ENCODE measurements at regions not wholly inside any gene's neighbourhood (a gene's known extent, or its start where the extent isn't known, plus 50 kb on each side); places are given as distances from the start of the nearest gene placed in this dataset.
"Not testable (repeated sequence)": the region's sequence is repeated elsewhere in the genome, so short reads cannot be mapped to it uniquely, and the experiment has no call there.

DNA sequence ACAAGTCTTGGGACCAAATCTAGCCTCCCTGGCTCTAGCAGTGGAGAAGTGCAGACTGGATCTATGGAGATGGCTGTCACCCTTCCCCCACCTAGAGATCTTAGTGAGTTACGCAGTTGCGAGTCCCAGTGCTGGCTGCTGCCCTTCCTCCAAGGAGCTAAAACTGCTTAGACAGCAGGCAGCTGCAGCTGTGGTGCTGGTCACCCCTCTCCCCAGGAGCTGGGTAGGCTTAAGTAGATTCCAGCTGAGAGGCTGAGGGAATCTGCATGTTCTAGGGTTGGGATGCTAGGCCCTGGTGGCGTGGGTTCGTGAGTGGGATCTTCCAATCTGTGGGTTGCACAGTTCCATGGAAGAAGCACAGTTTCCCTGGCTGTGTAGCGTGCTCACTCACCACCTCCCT lies 120.2 kb downstream of the SLC35B3 start:
- TF ChIP-seq CTCF (IDR thresholded peaks at IDR 0.05) = no peak
- no peak for DNase-seq (ENCODE audit: low spot score)
- no peak overlapping the region for H3K4me3 ChIP-seq
- no peak overlapping the region for H3K27ac ChIP-seq

DNA sequence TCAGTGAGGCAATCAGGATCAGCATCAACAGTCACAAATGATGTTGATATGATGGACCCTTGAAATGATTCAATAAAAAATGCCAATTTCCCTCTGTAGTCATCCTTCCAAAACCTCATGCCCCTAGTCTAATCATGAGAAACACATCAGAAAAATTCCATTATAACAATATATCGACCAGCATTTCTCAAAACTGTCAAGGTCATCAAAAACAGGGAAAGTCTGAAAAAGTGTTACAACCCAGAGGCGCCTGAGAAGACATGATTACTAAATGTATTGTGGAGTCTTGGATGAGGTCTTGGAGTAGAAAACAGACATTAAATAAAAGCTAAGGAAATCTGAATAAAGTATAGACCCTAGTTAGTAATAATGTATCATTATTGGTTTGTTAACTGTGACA lies 133.8 kb downstream of the SLC35B3 start:
- H3K4me3 ChIP-seq = no peak overlapping the region
- DNase-seq (ENCODE audit: low spot score) = no peak
- TF ChIP-seq CTCF (IDR thresholded peaks at IDR 0.05) = no peak
- no peak overlapping the region for H3K27ac ChIP-seq

- no peak for TF ChIP-seq CTCF (IDR thresholded peaks at IDR 0.05)
- Histone ChIP-seq H3K4me3 (no peak overlapping the region), H3K27ac (no peak overlapping the region)
- DNase-seq (ENCODE audit: low spot score) = no peak
These were observed 136.3 kb downstream of the SLC35B3 start for GRCh38 chr6:8299034-8299433.

- H3K27ac ChIP-seq; DNase-seq (ENCODE audit: low spot score); H3K4me3 ChIP-seq: not testable (repeated sequence)
These were observed 152.4 kb downstream of the SLC35B3 start for GRCh38 chr6:8282946-8283345.

GRCh38 chr6:8282380-8282779 lies 153.0 kb downstream of the SLC35B3 start:
- H3K27ac ChIP-seq = no peak overlapping the region
- no peak for DNase-seq (ENCODE audit: low spot score)
- no peak for TF ChIP-seq CTCF (IDR thresholded peaks at IDR 0.05)
- no peak overlapping the region for H3K4me3 ChIP-seq

GRCh38 chr6:8279041-8279805 lies 156.1 kb downstream of the SLC35B3 start:
- TF ChIP-seq CTCF (IDR thresholded peaks at IDR 0.05) = no peak
- no peak overlapping the region for H3K27ac ChIP-seq
- H3K4me3 ChIP-seq = no peak overlapping the region
- no peak for DNase-seq (ENCODE audit: low spot score)

DNA sequence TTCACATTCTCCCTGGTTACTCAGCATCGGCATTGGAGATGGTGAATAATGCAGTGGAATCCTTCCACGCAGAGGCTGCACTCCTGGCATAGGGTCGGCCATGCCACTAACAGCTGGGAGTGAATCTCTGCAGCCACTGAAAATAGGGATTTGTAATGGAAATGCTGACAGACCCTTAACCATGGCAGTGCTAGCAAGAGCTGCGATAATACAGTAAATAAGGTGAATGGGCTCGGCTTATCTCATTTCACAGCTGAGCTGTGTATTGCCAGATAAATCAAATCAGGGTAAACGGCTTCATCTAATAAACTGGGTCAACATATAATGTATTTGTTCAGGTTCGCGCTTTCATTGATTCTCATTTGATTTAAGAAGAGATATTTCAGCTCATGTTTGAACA lies 156.8 kb downstream of the SLC35B3 start:
- Histone ChIP-seq H3K4me3 (no peak overlapping the region), H3K27ac (no peak overlapping the region)
- no peak for DNase-seq (ENCODE audit: low spot score)
- TF ChIP-seq CTCF (IDR thresholded peaks at IDR 0.05) = no peak
